Right atrium auricular region (tissue), 2 donors: ENCODE measurements at regions not wholly inside any gene's neighbourhood (a gene's known extent, or its start where the extent isn't known, plus 50 kb on each side); places are given as distances from the start of the nearest gene placed in this dataset.

ENCODE experiments used
- DNase-seq: peaks from one replicate; pipeline ENCODE4 v3.0.0-alpha.2; 2019; ENCODE audit warnings: low spot score
- H3K27ac ChIP-seq, 2 donors: fragments of 200-600 bp; sonication (generic); 1 replicate in 1 of 2; 2 replicates in 1 of 2; pipeline ENCODE4 v1.5.1; 2016 to 2019
- H3K27me3 ChIP-seq, 2 donors: fragments of 200-600 bp; sonication (generic); one replicate each; pipeline versions ENCODE4 v1.5.1 to v1.6.0; 2017 to 2019
- H3K36me3 ChIP-seq: fragments of 200-600 bp; sonication (generic); one replicate; pipeline ENCODE4 v1.5.1; 2016
- H3K4me1 ChIP-seq, 2 donors: fragments of 200-600 bp; sonication (generic); one replicate each; pipeline versions ENCODE4 v1.5.1 to v1.6.0; 2017 to 2019
- H3K4me3 ChIP-seq, 2 donors: fragments of 200-600 bp; sonication (generic); 1 replicate in 1 of 2; 2 replicates in 1 of 2; pipeline ENCODE4 v1.5.1; 2017 to 2019; ENCODE audit warnings: mild to moderate bottlenecking in 1 of 2, moderate library complexity in 1 of 2
- H3K9me3 ChIP-seq, 2 donors: fragments of 200-600 bp; sonication (generic); one replicate each; pipeline ENCODE4 v1.5.1; 2019
- TF ChIP-seq, protein P1 (sequence below), 2 donors: fragments of 200-600 bp; sonication (generic); IDR thresholded peaks; one replicate each; pipeline ENCODE4 v1.5.1; 2019; ENCODE audit warnings: antibody characterized with exemption in 2 of 2

DNA sequence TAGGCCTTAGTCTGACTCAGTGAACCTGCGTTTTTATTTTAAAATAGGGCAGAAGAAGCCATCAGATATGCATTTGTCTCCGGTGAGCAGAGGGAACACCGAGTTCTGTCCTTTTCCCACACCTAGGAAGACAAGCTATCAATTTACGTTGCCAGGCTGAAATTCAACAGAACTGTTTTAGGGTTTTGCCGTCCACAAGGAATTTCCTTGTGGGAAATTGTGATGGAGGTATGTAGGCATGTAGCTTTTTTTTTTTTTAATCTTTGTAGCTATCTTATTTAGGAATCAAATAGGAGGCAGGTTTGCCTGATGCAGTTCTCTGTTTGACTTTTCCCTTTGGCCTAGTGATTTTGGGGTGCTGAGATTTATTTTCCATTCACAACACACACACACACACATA, 62.0 kb upstream of the ASAP2 start:
- Histone ChIP-seq H3K27ac (no peak overlapping the region), H3K9me3 (no peaks in the 10 kb centered on the region), H3K36me3 (no peaks in the 10 kb centered on the region), H3K4me1 (peaks cover 0 to 12% of the 10 kb centered on the region in 2 donors), H3K4me3 (no peak overlapping the region), H3K27me3 (no peaks in the 10 kb centered on the region)
- TF ChIP-seq, protein P1, sequence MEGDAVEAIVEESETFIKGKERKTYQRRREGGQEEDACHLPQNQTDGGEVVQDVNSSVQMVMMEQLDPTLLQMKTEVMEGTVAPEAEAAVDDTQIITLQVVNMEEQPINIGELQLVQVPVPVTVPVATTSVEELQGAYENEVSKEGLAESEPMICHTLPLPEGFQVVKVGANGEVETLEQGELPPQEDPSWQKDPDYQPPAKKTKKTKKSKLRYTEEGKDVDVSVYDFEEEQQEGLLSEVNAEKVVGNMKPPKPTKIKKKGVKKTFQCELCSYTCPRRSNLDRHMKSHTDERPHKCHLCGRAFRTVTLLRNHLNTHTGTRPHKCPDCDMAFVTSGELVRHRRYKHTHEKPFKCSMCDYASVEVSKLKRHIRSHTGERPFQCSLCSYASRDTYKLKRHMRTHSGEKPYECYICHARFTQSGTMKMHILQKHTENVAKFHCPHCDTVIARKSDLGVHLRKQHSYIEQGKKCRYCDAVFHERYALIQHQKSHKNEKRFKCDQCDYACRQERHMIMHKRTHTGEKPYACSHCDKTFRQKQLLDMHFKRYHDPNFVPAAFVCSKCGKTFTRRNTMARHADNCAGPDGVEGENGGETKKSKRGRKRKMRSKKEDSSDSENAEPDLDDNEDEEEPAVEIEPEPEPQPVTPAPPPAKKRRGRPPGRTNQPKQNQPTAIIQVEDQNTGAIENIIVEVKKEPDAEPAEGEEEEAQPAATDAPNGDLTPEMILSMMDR (IDR thresholded peaks at IDR 0.05) = no peak
- no peak for DNase-seq

DNA sequence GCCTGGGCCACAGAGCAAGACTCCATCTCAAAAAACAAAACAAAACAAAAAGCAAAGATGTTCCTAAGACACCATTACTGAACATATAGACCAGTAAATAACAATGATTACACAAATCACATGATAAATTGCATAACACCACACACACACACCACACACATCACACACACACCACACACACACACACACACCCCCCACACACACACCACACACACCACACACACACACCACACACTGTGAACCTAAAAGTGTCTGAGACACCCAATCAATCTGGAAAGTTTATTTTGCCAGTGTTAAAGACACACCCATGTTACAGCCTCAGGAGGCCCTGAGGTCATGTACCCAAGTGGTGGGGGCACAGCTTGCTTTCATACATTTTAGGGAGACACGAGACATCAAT, 62.6 kb upstream of the ASAP2 start:
- H3K4me3 ChIP-seq = no peak overlapping the region
- TF ChIP-seq, protein P1 (IDR thresholded peaks at IDR 0.05) = no peak
- H3K27ac ChIP-seq = no peak overlapping the region

DNA sequence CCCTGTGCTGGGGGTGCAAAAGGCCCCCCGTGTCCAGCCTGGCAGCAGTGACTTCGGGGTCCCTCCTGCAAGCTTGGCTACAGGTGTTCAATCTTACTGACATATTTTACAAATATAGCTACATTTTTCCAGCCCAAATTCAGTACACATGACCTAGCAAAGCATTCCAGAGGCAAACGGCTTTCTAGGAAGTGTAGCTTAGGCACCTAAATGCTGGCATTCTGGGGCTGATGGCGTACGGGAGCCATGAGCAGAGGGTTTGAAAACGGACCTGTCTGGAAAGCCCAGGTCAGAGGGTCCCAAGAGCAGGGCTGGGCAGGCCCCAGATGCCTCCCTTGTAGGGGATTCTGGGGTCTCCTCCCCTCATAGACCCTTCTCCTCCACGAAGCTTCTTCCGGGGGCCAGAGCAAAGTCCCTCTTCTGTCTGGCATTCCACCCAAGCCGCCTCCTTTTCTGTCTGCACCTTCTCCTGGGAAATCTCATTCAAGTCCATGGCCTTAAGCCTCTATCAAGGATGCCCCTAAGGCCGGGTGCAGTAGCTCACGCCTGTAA, 63.3 kb upstream of the ASAP2 start:
- H3K9me3 ChIP-seq = no peaks in the 10 kb centered on the region
- TF ChIP-seq, protein P1 (IDR thresholded peaks at IDR 0.05) = no peak
- no peaks in the 10 kb centered on the region for H3K27me3 ChIP-seq
- peak overlapping the region in 1 of 2 donors; percentile 25 for H3K4me3 ChIP-seq
- peaks cover 0 to 12% of the 10 kb centered on the region in 2 donors for H3K4me1 ChIP-seq
- peak overlapping the region; percentile 68 to 69 for H3K27ac ChIP-seq
- H3K36me3 ChIP-seq = no peaks in the 10 kb centered on the region
- no peak for DNase-seq

More for the DNA sequence above, 62.6 kb upstream of the ASAP2 start:
- Histone ChIP-seq H3K4me1 (peaks cover 0 to 12% of the 10 kb centered on the region in 2 donors), H3K9me3 (no peaks in the 10 kb centered on the region), H3K27me3 (no peaks in the 10 kb centered on the region), H3K36me3 (no peaks in the 10 kb centered on the region)
- DNase-seq = no peak

DNA sequence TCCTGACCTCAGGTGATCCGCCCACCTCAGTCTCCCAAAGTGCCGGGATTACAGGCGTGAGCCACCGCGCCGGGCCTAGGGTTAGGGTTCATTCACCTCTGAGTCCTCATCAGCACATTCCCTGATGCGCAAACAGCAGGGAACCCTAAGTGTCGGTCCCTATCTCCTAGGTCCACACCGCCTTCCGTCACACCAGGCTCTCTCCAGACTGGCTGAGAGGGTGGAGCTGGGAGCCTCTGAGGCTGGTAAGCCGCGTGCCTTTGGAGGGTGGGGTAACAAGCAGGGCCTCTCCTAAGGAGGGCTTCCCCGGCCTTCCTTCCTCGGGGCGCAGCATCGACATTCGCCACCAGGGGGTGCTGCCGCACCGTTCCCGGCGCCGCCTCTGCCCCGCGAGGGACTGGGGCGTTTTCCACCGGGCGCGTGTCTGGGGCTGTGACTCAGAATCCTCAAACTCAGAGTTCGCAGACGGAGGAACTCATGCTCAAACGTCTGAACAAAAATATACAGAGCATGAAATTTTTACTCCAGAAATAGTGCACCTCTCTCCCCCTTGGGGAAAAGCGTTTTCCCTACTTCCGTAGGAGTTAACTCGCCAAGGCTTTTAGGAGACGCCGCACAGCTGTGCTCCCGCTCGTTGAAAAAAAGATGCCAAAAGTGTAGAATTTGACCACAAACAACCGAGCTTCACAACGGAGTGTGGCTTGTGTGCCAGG, 63.9 kb upstream of the ASAP2 start:
- H3K9me3 ChIP-seq = no peaks in the 10 kb centered on the region

DNA sequence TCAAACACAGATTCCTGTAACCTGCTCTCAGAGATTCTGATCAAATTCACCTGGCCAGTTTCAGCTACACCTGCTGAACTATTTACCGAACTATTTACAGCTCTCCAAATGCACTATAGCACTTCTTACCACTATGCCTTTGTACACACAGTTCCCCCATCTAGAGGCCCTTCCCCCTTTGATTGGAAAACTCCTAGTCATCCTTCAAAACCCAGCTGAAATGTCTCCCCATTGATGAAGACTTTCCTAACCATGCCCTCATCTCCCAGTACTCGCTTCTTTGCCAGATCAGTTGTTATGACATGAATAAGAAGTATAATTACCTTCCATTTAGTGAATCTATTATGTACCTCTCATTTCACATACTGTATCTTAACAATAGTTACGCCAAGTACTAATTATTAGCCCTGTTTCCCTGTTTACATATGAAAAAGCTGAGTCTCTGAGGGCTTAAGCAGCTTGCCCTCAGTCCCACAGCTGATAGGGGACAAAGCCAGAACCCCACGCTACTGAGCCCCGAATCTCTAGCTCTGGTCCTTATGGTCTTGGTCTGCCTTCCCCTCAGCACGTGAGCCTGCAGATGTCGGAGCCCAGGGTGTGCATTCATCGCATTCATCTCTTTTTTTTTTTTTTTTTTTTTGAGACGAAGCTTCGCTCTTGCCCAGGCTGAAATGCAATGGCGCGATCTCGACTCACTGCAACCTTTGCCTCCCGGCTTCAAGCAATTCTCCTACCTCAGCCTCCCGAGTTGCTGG, 64.7 kb upstream of the ASAP2 start:
- TF ChIP-seq, protein P1 (IDR thresholded peaks at IDR 0.05) = no peak
- no peaks in the 10 kb centered on the region for H3K27me3 ChIP-seq
- peak overlapping the region; percentile 12 to 68 for H3K27ac ChIP-seq
- no peak for DNase-seq
- no peaks in the 10 kb centered on the region for H3K36me3 ChIP-seq
- peaks cover 0 to 12% of the 10 kb centered on the region in 2 donors for H3K4me1 ChIP-seq
- no peaks in the 10 kb centered on the region for H3K9me3 ChIP-seq
- H3K4me3 ChIP-seq = no peak overlapping the region

More for the DNA sequence above, 63.9 kb upstream of the ASAP2 start:
- Histone ChIP-seq H3K27me3 (no peaks in the 10 kb centered on the region), H3K36me3 (no peaks in the 10 kb centered on the region), H3K4me3 (peak overlapping the region in 1 of 2 donors; percentile 25), H3K27ac (peak overlapping the region; percentile 68 to 69), H3K4me1 (peaks cover 0 to 12% of the 10 kb centered on the region in 2 donors)
- TF ChIP-seq, protein P1 (IDR thresholded peaks at IDR 0.05) = peak; percentile 97 to 100
- DNase-seq = peak; percentile 93
